A549 (cell line): ENCODE measurements at regions not wholly inside any gene's neighbourhood (a gene's known extent, or its start where the extent isn't known, plus 50 kb on each side); places are given as distances from the start of the nearest gene placed in this dataset.

ENCODE experiments used
- ATAC-seq, 2 experiments: fragments of 200-7000 bp in 1 of 2; fragments of >200 bp in 1 of 2; cut with Nextera tagmentation in 1 of 2; cut with Tn5 transposase in 1 of 2; 3 replicates each; pipeline versions ENCODE4 v1.8.0 to v1.9.1; 2018 to 2020; ENCODE audit warnings: mild to moderate bottlenecking in 1 of 2, moderate library complexity in 1 of 2
- CTCF ChIA-PET: fragments of 300-600 bp; sonication (Branson Sonifier 250); formaldehyde crosslinking; extraction: SDS; loops from one replicate; lab custom pipeline; 2021; ENCODE audit warnings: antibody characterized with exemption, inconsistent platforms; lab: Yijun Ruan, JAX
- POLR2A ChIA-PET: fragments of 350-600 bp; formaldehyde crosslinking; extraction: SDS; loops from one replicate; lab custom pipeline; 2021; ENCODE audit warnings: antibody characterized with exemption, inconsistent platforms; lab: Yijun Ruan, JAX
- DNase-seq, 2 experiments: peaks; one replicate each; pipeline versions ENCODE4 v3.0.0 to v3.0.0-alpha.2; 2011 to 2016; ENCODE audit warnings: low read depth in 1 of 2, low spot score in 1 of 2
- FAIRE-seq: peaks from 2 replicates; lab custom pipeline; 2011; peaks lifted over from hg19 to GRCh38; lab: Jason Lieb, UNC
- H3K27ac ChIP-seq, 2 experiments: fragments of >200 bp; sonication (Bioruptor Twin); formaldehyde crosslinking; 3 replicates each; pipeline ENCODE4 v1.5.1; 2016 to 2017
- H3K4me1 ChIP-seq: fragments of >200 bp; sonication (Bioruptor Twin); formaldehyde crosslinking; 3 replicates; pipeline ENCODE4 v1.6.1; 2016
- H3K4me2 ChIP-seq: fragments of >200 bp; sonication (Bioruptor Twin); formaldehyde crosslinking; 3 replicates; pipeline ENCODE4 v1.6.1; 2016
- H3K4me3 ChIP-seq: fragments of >200 bp; sonication (Bioruptor Twin); formaldehyde crosslinking; 3 replicates; pipeline ENCODE4 v1.5.1; 2016
- H3K9me3 ChIP-seq: fragments of >200 bp; sonication (Bioruptor Twin); formaldehyde crosslinking; 3 replicates; pipeline ENCODE4 v1.6.1; 2016
- CBX2 ChIP-seq: fragments of 200-600 bp; sonication (generic); IDR thresholded peaks from 2 replicates; pipeline ENCODE4 v1.6.1; 2016; ENCODE audit warnings: low read depth, mild to moderate bottlenecking, borderline replicate concordance
- CBX8 ChIP-seq: fragments of 200-600 bp; sonication (generic); IDR thresholded peaks from 2 replicates; pipeline ENCODE4 v1.6.1; 2016
- CEBPB ChIP-seq, 2 experiments: fragments of >200 bp in 1 of 2; sonication (Bioruptor Twin) in 1 of 2; formaldehyde crosslinking in 1 of 2; IDR thresholded peaks; 2 replicates each; pipeline ENCODE4 v1.6.1; 2012 to 2016
- CHD4 ChIP-seq: fragments of 200-600 bp; sonication (generic); IDR thresholded peaks from 2 replicates; pipeline ENCODE4 v1.6.1; 2016; ENCODE audit warnings: antibody characterized with exemption, mild to moderate bottlenecking, borderline replicate concordance
- CTCF ChIP-seq: fragments of >200 bp; sonication (Bioruptor Twin); formaldehyde crosslinking; IDR thresholded peaks from 3 replicates; pipeline ENCODE4 v1.5.1; 2016
- FOSL2 ChIP-seq, 2 experiments: fragments of 450-650 bp in 1 of 2; fragments of >200 bp in 1 of 2; sonication (Bioruptor Twin) in 1 of 2; formaldehyde crosslinking; IDR thresholded peaks; 2 replicates each; pipeline versions ENCODE4 v1.5.0 to v1.6.1; 2016 to 2020; ENCODE audit warnings: mild to moderate bottlenecking in 1 of 2, moderate library complexity in 1 of 2
- FOXS1 ChIP-seq: fragments of 250-450 bp; sonication (Bioruptor Pico); IDR thresholded peaks from 2 replicates; pipeline ENCODE4 v1.5.0; 2020; ENCODE audit warnings: mild to moderate bottlenecking, moderate library complexity
- HEYL ChIP-seq: fragments of 250-450 bp; sonication (Bioruptor Pico); IDR thresholded peaks from 2 replicates; pipeline ENCODE4 v1.8.0; 2021; ENCODE audit warnings: mild to moderate bottlenecking, moderate library complexity
- HOXB13 ChIP-seq: fragments of 250-450 bp; sonication (Bioruptor Pico); IDR thresholded peaks from 2 replicates; pipeline ENCODE4 v1.5.0; 2020; ENCODE audit warnings: low read depth, mild to moderate bottlenecking, moderate library complexity
- HOXB5 ChIP-seq: fragments of 250-450 bp; sonication (Bioruptor Pico); IDR thresholded peaks from 2 replicates; pipeline ENCODE4 v1.5.0; 2020; ENCODE audit warnings: mild to moderate bottlenecking, moderate library complexity
- JUNB ChIP-seq: fragments of >200 bp; sonication (Bioruptor Twin); formaldehyde crosslinking; IDR thresholded peaks from 2 replicates; pipeline ENCODE4 v1.6.1; 2016
- KDM1A ChIP-seq: fragments of 200-600 bp; sonication (generic); IDR thresholded peaks from 2 replicates; pipeline ENCODE4 v1.6.1; 2016; ENCODE audit warnings: low read depth, mild to moderate bottlenecking
- MAZ ChIP-seq: fragments of 150-350 bp; IDR thresholded peaks from 2 replicates; pipeline ENCODE4 v1.6.1; 2014; ENCODE audit warnings: antibody characterized with exemption, low read depth, low read length, borderline replicate concordance
- MYC ChIP-seq: IDR thresholded peaks from 2 replicates; pipeline ENCODE4 v1.6.1; 2012; ENCODE audit warnings: mild to moderate bottlenecking, inconsistent platforms, low read length, improper control_type of control experiment, borderline replicate concordance
- NPAS2 ChIP-seq: fragments of 250-450 bp; sonication (Bioruptor Pico); IDR thresholded peaks from 2 replicates; pipeline ENCODE4 v1.8.0; 2022; ENCODE audit warnings: mild to moderate bottlenecking, moderate library complexity, borderline replicate concordance
- NR3C1 ChIP-seq: fragments of >200 bp; sonication (Bioruptor Twin); formaldehyde crosslinking; IDR thresholded peaks from 3 replicates; pipeline ENCODE4 v1.6.1; 2017
- RARB ChIP-seq: fragments of 250-450 bp; sonication (Bioruptor Pico); IDR thresholded peaks from 2 replicates; pipeline ENCODE4 v1.8.0; 2021; ENCODE audit warnings: mild to moderate bottlenecking, moderate library complexity
- SMC3 ChIP-seq: fragments of >200 bp; sonication (Bioruptor Twin); formaldehyde crosslinking; IDR thresholded peaks from 3 replicates; pipeline ENCODE4 v1.6.1; 2018; ENCODE audit warnings: inconsistent platforms
- SREBF2 ChIP-seq: fragments of 450-650 bp; IDR thresholded peaks from 2 replicates; pipeline ENCODE4 v1.6.1; 2014; ENCODE audit warnings: mild to moderate bottlenecking, moderate library complexity
- TP53 ChIP-seq: fragments of 250-450 bp; sonication (Bioruptor Pico); IDR thresholded peaks from 2 replicates; pipeline ENCODE4 v1.5.0; 2021; ENCODE audit warnings: mild to moderate bottlenecking, moderate library complexity
- USF2 ChIP-seq: fragments of 450-650 bp; IDR thresholded peaks from 2 replicates; pipeline ENCODE4 v1.6.1; 2014; ENCODE audit warnings: antibody characterized with exemption
- ZC3H11A ChIP-seq: fragments of 450-650 bp; IDR thresholded peaks from 2 replicates; pipeline ENCODE4 v1.6.1; 2014; ENCODE audit warnings: antibody characterized with exemption, mild to moderate bottlenecking
- WGBS: methylation state at CpG from one replicate; pipeline ENCODE4 v1.1.6; 2017; ENCODE audit errors: missing lambda C conversion rate; 5-methylcytosine and 5-hydroxymethylcytosine counted together
- TF ChIP-seq, protein P1 (sequence below): fragments of 250-450 bp; sonication (Bioruptor Pico); IDR thresholded peaks from 2 replicates; pipeline ENCODE4 v1.5.0; 2020; ENCODE audit warnings: low read depth, mild to moderate bottlenecking, moderate library complexity
- TF ChIP-seq, protein P2 (sequence below): IDR thresholded peaks from 2 replicates; pipeline ENCODE4 v1.6.1; 2012; ENCODE audit warnings: low read depth, borderline replicate concordance

GRCh38 chr6:132978685-132979084, 164.3 kb downstream of the RPS12 start:
- Histone ChIP-seq H3K9me3 (no peaks in the 10 kb centered on the region), H3K4me3 (no peak overlapping the region), H3K4me1 (no peaks in the 10 kb centered on the region), H3K4me2 (no peak overlapping the region), H3K27ac (no peak overlapping the region)
- ATAC-seq: no peak
- no peak for DNase-seq
- no peak for TF ChIP-seq CHD4
- no peak for TF ChIP-seq MYC
- TF ChIP-seq JUNB: no peak
- no peak for TF ChIP-seq CBX8
- TF ChIP-seq, protein P1, sequence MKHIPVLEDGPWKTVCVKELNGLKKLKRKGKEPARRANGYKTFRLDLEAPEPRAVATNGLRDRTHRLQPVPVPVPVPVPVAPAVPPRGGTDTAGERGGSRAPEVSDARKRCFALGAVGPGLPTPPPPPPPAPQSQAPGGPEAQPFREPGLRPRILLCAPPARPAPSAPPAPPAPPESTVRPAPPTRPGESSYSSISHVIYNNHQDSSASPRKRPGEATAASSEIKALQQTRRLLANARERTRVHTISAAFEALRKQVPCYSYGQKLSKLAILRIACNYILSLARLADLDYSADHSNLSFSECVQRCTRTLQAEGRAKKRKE (CRISPR knock-in tag): no peak
- no peak for TF ChIP-seq SMC3
- no peak for TF ChIP-seq CBX2
- no peak for TF ChIP-seq HOXB13 (CRISPR knock-in tag)
- no peak for TF ChIP-seq USF2
- no peak for TF ChIP-seq HOXB5
- no peak for TF ChIP-seq FOXS1 (CRISPR knock-in tag)
- no peak for TF ChIP-seq RARB
- TF ChIP-seq CTCF: no peak
- FAIRE-seq: no peak
- ChIA-PET CTCF (no interaction called here), POLR2A (no interaction called here)

GRCh38 chr6:132993738-132994137, 179.4 kb downstream of the RPS12 start:
- POLR2A ChIA-PET: no interaction called here
- Histone ChIP-seq H3K27ac (no peak overlapping the region), H3K4me3 (no peak overlapping the region), H3K9me3 (no peaks in the 10 kb centered on the region), H3K4me2 (no peak overlapping the region), H3K4me1 (no peaks in the 10 kb centered on the region)
- TF ChIP-seq MAZ: no peak
- TF ChIP-seq, protein P2, sequence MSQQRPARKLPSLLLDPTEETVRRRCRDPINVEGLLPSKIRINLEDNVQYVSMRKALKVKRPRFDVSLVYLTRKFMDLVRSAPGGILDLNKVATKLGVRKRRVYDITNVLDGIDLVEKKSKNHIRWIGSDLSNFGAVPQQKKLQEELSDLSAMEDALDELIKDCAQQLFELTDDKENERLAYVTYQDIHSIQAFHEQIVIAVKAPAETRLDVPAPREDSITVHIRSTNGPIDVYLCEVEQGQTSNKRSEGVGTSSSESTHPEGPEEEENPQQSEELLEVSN: no peak
- no peak for TF ChIP-seq KDM1A
- no peak for TF ChIP-seq NR3C1
- TF ChIP-seq CBX2: no peak
- no peak for TF ChIP-seq HEYL (CRISPR knock-in tag)
- ATAC-seq (no peak), FAIRE-seq (no peak), DNase-seq (no peak)
- WGBS: 79% methylated on average over 2 of the region's 2 CpGs
- CTCF ChIA-PET: no interaction called here

DNA sequence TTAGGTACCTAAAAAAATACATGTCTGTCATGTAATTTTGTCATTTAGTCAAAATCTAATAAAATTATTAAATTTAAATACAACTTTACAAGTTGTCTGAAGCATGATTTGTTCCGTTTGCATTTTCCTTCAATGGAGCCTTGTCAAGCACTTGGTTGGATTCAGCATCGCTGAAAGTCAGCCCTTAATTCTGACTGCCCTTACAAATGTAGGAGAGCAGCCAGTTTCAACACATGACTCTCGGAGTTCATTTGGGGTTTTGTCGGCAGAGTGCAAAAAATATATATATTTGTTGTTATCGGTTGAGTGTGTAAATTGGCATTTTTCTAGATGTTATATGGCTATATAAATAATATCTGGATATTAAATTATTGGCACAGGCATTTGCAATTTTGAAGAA, 180.6 kb downstream of the RPS12 start:
- Histone ChIP-seq H3K4me1 (no peaks in the 10 kb centered on the region), H3K9me3 (no peaks in the 10 kb centered on the region), H3K4me2 (no peak overlapping the region), H3K4me3 (no peak overlapping the region), H3K27ac (no peak overlapping the region)
- FAIRE-seq (no peak), ATAC-seq (no peak), DNase-seq (no peak)
- TF ChIP-seq FOSL2 (IDR thresholded peaks at IDR 0.05) (no peak), FOSL2 (CRISPR knock-in tag; IDR thresholded peaks at IDR 0.05) (no peak), SREBF2 (no peak), CBX8 (no peak), RARB (no peak), ZC3H11A (no peak), NPAS2 (CRISPR knock-in tag) (no peak), MYC (no peak), TP53 (CRISPR knock-in tag) (no peak), CEBPB (IDR thresholded peaks at IDR 0.05) (no peak), CTCF (no peak), HOXB5 (no peak)
- ChIA-PET POLR2A (no interaction called here), CTCF (no interaction called here)
- 84% methylated on average over 5 of the region's 5 CpGs for WGBS
